ENCODE measurements at regions not wholly inside any gene's neighbourhood (a gene's known extent, or its start where the extent isn't known, plus 50 kb on each side); places are given as distances from the start of the nearest gene placed in this dataset.

- TF ChIP-seq CTCF (IDR thresholded peaks at IDR 0.05; ENCODE audit: low read depth, low read length): no peak
- TF ChIP-seq EZH2phosphoT487 (IDR thresholded peaks at IDR 0.05; ENCODE audit: low read depth): no peak
These were observed 119.6 kb downstream of the OMA1 start for GRCh38 chr1:58426918-58427317.
